ENCODE measurements at regions not wholly inside any gene's neighbourhood (a gene's known extent, or its start where the extent isn't known, plus 50 kb on each side); places are given as distances from the start of the nearest gene placed in this dataset.

GRCh38 chr10:7070950-7071349 lies 339.9 kb downstream of the SFMBT2 start:
- TF ChIP-seq, protein P1, sequence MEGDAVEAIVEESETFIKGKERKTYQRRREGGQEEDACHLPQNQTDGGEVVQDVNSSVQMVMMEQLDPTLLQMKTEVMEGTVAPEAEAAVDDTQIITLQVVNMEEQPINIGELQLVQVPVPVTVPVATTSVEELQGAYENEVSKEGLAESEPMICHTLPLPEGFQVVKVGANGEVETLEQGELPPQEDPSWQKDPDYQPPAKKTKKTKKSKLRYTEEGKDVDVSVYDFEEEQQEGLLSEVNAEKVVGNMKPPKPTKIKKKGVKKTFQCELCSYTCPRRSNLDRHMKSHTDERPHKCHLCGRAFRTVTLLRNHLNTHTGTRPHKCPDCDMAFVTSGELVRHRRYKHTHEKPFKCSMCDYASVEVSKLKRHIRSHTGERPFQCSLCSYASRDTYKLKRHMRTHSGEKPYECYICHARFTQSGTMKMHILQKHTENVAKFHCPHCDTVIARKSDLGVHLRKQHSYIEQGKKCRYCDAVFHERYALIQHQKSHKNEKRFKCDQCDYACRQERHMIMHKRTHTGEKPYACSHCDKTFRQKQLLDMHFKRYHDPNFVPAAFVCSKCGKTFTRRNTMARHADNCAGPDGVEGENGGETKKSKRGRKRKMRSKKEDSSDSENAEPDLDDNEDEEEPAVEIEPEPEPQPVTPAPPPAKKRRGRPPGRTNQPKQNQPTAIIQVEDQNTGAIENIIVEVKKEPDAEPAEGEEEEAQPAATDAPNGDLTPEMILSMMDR (IDR thresholded peaks at IDR 0.05; ENCODE audit: extremely low read depth in 1 of 2, insufficient read depth in 1 of 2, low read depth in 1 of 2, low read length in 2 of 2): no peak
- TF ChIP-seq MAX (IDR thresholded peaks at IDR 0.05; ENCODE audit: insufficient read depth, insufficient read length) (no peak), FOS (IDR thresholded peaks at IDR 0.05; ENCODE audit: borderline replicate concordance, insufficient read depth, low read length) (no peak), JUN (IDR thresholded peaks at IDR 0.05; ENCODE audit: borderline replicate concordance, insufficient read depth, insufficient read length, low read depth) (no peak), EZH2 (IDR thresholded peaks at IDR 0.05; ENCODE audit: borderline replicate concordance, low read depth, low read length, severe bottlenecking) (no peak), POLR2AphosphoS5 (IDR thresholded peaks at IDR 0.05; ENCODE audit: insufficient read depth, low read depth, low read length) (no peak)
